ENCODE measurements at regions not wholly inside any gene's neighbourhood (a gene's known extent, or its start where the extent isn't known, plus 50 kb on each side); places are given as distances from the start of the nearest gene placed in this dataset.

DNA sequence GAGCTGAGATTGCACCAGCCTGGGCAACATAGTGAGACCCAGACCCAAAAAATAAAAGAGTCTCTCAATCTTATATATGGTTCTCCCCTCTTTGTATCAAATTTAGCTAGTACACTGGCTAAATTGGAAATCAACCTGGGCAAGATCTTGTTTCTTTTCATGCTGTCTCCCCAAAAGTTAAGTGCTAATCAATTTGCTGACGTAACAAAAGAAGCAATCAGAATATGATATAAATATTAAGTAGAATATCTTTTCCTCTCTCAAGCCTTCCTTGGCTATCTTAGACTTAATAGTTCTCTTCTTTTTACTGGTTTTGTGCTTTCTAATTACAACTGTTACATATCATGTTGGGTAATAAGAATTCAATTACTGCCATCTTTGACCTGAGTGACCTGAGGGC is 258.9 kb downstream of the KCNRG start:
- Histone ChIP-seq H3K9ac (ENCODE audit: extremely low read depth, insufficient read length, low read length) (no peak overlapping the region), H3K4me1 (ENCODE audit: insufficient read depth, low read length) (peaks cover 10% of the 10 kb centered on the region; the same call in 1 of the 2 replicates), H3K27ac (ENCODE audit: insufficient read length, low read depth, low read length) (no peak overlapping the region), H3K27me3 (ENCODE audit: insufficient read depth, low read length) (no peaks in the 10 kb centered on the region), H2AK5ac (ENCODE audit: insufficient read length, low read length) (no peak overlapping the region), H2AFZ (ENCODE audit: low read length) (no peak overlapping the region), H2BK5ac (ENCODE audit: insufficient read length, low read length) (no peak overlapping the region), H4K5ac (ENCODE audit: insufficient read length, low read depth, low read length) (no peak overlapping the region), H3K9me3 (ENCODE audit: control insufficient read depth, low read depth, low read length) (no peaks in the 10 kb centered on the region), H2BK15ac (ENCODE audit: low read depth, low read length) (no peak overlapping the region), H3K14ac (ENCODE audit: insufficient read depth, low read length) (no peak overlapping the region), H3K79me1 (ENCODE audit: insufficient read depth, low read depth, low read length, poor library complexity, severe bottlenecking) (no peaks in the 10 kb centered on the region), H3K23me2 (ENCODE audit: insufficient read length, low read depth, low read length, poor library complexity, severe bottlenecking) (no peaks in the 10 kb centered on the region), H3K23ac (ENCODE audit: insufficient read length, low read depth, low read length) (no peak overlapping the region), H2BK120ac (ENCODE audit: low read depth, low read length, poor library complexity, severe bottlenecking) (no peak overlapping the region), H3K4ac (ENCODE audit: low read depth, low read length) (no peak overlapping the region), H4K8ac (replicated peaks; ENCODE audit: insufficient read length, low read depth, low read length) (no peak overlapping the region), H3K56ac (ENCODE audit: insufficient read length, low read depth, low read length) (no peak overlapping the region), H3K4me2 (ENCODE audit: insufficient read depth, insufficient read length, low read length) (no peak overlapping the region), H4K91ac (ENCODE audit: insufficient read length, low read depth, low read length) (no peak overlapping the region), H3T11ph (ENCODE audit: low read length) (no peak overlapping the region), H3K18ac (ENCODE audit: insufficient read length, low read depth, low read length) (no peak overlapping the region), H4K20me1 (ENCODE audit: control insufficient read depth, insufficient read depth, insufficient read length) (no peaks in the 10 kb centered on the region), H3K79me2 (ENCODE audit: insufficient read depth, low read length) (no peaks in the 10 kb centered on the region), H2BK20ac (ENCODE audit: low read depth, low read length, poor library complexity, severe bottlenecking) (no peak overlapping the region), H2BK12ac (ENCODE audit: insufficient read length, low read depth, low read length) (no peak overlapping the region)
- Mint-ChIP-seq H3K9me3 (peaks cover 5 to 10% of the 10 kb centered on the region in 2 experiments; a peak in 4 of 5 replicates), H3K36me3 (ENCODE audit: insufficient read depth in 1 of 3, low read depth in 3 of 3) (peaks cover 9 to 15% (median 12%) of the 10 kb centered on the region in 3 experiments), H3K4me3 (no peak overlapping the region), H3K27me3 (ENCODE audit: low read depth) (no peaks in the 10 kb centered on the region; the same call in 1 of the 2 replicates), H3K4me1 (peaks cover 19 to 24% of the 10 kb centered on the region in 2 experiments), H3K27ac (no peak overlapping the region)
- TF ChIP-seq, protein P1, sequence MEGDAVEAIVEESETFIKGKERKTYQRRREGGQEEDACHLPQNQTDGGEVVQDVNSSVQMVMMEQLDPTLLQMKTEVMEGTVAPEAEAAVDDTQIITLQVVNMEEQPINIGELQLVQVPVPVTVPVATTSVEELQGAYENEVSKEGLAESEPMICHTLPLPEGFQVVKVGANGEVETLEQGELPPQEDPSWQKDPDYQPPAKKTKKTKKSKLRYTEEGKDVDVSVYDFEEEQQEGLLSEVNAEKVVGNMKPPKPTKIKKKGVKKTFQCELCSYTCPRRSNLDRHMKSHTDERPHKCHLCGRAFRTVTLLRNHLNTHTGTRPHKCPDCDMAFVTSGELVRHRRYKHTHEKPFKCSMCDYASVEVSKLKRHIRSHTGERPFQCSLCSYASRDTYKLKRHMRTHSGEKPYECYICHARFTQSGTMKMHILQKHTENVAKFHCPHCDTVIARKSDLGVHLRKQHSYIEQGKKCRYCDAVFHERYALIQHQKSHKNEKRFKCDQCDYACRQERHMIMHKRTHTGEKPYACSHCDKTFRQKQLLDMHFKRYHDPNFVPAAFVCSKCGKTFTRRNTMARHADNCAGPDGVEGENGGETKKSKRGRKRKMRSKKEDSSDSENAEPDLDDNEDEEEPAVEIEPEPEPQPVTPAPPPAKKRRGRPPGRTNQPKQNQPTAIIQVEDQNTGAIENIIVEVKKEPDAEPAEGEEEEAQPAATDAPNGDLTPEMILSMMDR (conservative IDR thresholded peaks at IDR 0.05), result no peak
- no CpG with 5 or more reads among the region's 1 CpG for WGBS (ENCODE audit: extremely low coverage, insufficient read length, low lambda C conversion rate)
- no peak for DNase-seq

All from H9 (cell line).